A549 (cell line): ENCODE measurements at regions not wholly inside any gene's neighbourhood (a gene's known extent, or its start where the extent isn't known, plus 50 kb on each side); places are given as distances from the start of the nearest gene placed in this dataset.

Experiments used
- ATAC-seq, 2 experiments: fragments of 200-7000 bp in 1 of 2; fragments of >200 bp in 1 of 2; cut with Nextera tagmentation in 1 of 2; cut with Tn5 transposase in 1 of 2; 3 replicates each; pipeline versions ENCODE4 v1.8.0 to v1.9.1; 2018 to 2020; ENCODE audit warnings: mild to moderate bottlenecking in 1 of 2, moderate library complexity in 1 of 2
- CTCF ChIA-PET: fragments of 300-600 bp; sonication (Branson Sonifier 250); formaldehyde crosslinking; extraction: SDS; loops from one replicate; lab custom pipeline; 2021; ENCODE audit warnings: antibody characterized with exemption, inconsistent platforms; lab: Yijun Ruan, JAX
- POLR2A ChIA-PET: fragments of 350-600 bp; formaldehyde crosslinking; extraction: SDS; loops from one replicate; lab custom pipeline; 2021; ENCODE audit warnings: antibody characterized with exemption, inconsistent platforms; lab: Yijun Ruan, JAX
- DNase-seq, 2 experiments: peaks; one replicate each; pipeline versions ENCODE4 v3.0.0 to v3.0.0-alpha.2; 2011 to 2016; ENCODE audit warnings: low read depth in 1 of 2, low spot score in 1 of 2
- FAIRE-seq: peaks from 2 replicates; lab custom pipeline; 2011; peaks lifted over from hg19 to GRCh38; lab: Jason Lieb, UNC
- H3K27ac ChIP-seq, 2 experiments: fragments of >200 bp; sonication (Bioruptor Twin); formaldehyde crosslinking; 3 replicates each; pipeline ENCODE4 v1.5.1; 2016 to 2017
- H3K4me1 ChIP-seq: fragments of >200 bp; sonication (Bioruptor Twin); formaldehyde crosslinking; 3 replicates; pipeline ENCODE4 v1.6.1; 2016
- H3K4me2 ChIP-seq: fragments of >200 bp; sonication (Bioruptor Twin); formaldehyde crosslinking; 3 replicates; pipeline ENCODE4 v1.6.1; 2016
- H3K4me3 ChIP-seq: fragments of >200 bp; sonication (Bioruptor Twin); formaldehyde crosslinking; 3 replicates; pipeline ENCODE4 v1.5.1; 2016
- H3K9me3 ChIP-seq: fragments of >200 bp; sonication (Bioruptor Twin); formaldehyde crosslinking; 3 replicates; pipeline ENCODE4 v1.6.1; 2016
- CBX8 ChIP-seq: fragments of 200-600 bp; sonication (generic); IDR thresholded peaks from 2 replicates; pipeline ENCODE4 v1.6.1; 2016
- CEBPB ChIP-seq, 2 experiments: fragments of >200 bp in 1 of 2; sonication (Bioruptor Twin) in 1 of 2; formaldehyde crosslinking in 1 of 2; IDR thresholded peaks; 2 replicates each; pipeline ENCODE4 v1.6.1; 2012 to 2016
- CHD4 ChIP-seq: fragments of 200-600 bp; sonication (generic); IDR thresholded peaks from 2 replicates; pipeline ENCODE4 v1.6.1; 2016; ENCODE audit warnings: antibody characterized with exemption, mild to moderate bottlenecking, borderline replicate concordance
- EP300 ChIP-seq, 2 experiments: fragments of >200 bp; sonication (Bioruptor Twin); formaldehyde crosslinking; IDR thresholded peaks; 2 replicates in 1 of 2; 3 replicates in 1 of 2; pipeline ENCODE4 v1.6.1; 2016 to 2017
- ESRRA ChIP-seq: fragments of 150-350 bp; IDR thresholded peaks from 2 replicates; pipeline ENCODE4 v1.6.1; 2014; ENCODE audit warnings: mild to moderate bottlenecking, low read length, borderline replicate concordance
- FOSB ChIP-seq: fragments of 250-450 bp; sonication (Bioruptor Pico); IDR thresholded peaks from 2 replicates; pipeline ENCODE4 v1.5.0; 2020; ENCODE audit warnings: mild to moderate bottlenecking, moderate library complexity
- FOSL2 ChIP-seq, 2 experiments: fragments of 450-650 bp in 1 of 2; fragments of >200 bp in 1 of 2; sonication (Bioruptor Twin) in 1 of 2; formaldehyde crosslinking; IDR thresholded peaks; 2 replicates each; pipeline versions ENCODE4 v1.5.0 to v1.6.1; 2016 to 2020; ENCODE audit warnings: mild to moderate bottlenecking in 1 of 2, moderate library complexity in 1 of 2
- HDAC2 ChIP-seq: fragments of 200-600 bp; sonication (generic); IDR thresholded peaks from 2 replicates; pipeline ENCODE4 v1.6.1; 2016
- HOXB13 ChIP-seq: fragments of 250-450 bp; sonication (Bioruptor Pico); IDR thresholded peaks from 2 replicates; pipeline ENCODE4 v1.5.0; 2020; ENCODE audit warnings: low read depth, mild to moderate bottlenecking, moderate library complexity
- JUN ChIP-seq, 2 experiments: fragments of >200 bp; sonication (Bioruptor Twin); formaldehyde crosslinking; IDR thresholded peaks; 2 replicates in 1 of 2; 3 replicates in 1 of 2; pipeline ENCODE4 v1.6.1; 2016 to 2017
- MAFK ChIP-seq: fragments of 450-650 bp; IDR thresholded peaks from 2 replicates; pipeline ENCODE4 v1.6.1; 2014; ENCODE audit not compliant: partially characterized antibody
- MAZ ChIP-seq: fragments of 150-350 bp; IDR thresholded peaks from 2 replicates; pipeline ENCODE4 v1.6.1; 2014; ENCODE audit warnings: antibody characterized with exemption, low read depth, low read length, borderline replicate concordance
- NFE2L2 ChIP-seq: fragments of 150-350 bp; conservative IDR thresholded peaks from 2 replicates; pipeline ENCODE4 v1.6.1; 2014; ENCODE audit warnings: low read length
- PHF8 ChIP-seq: fragments of 200-600 bp; sonication (generic); IDR thresholded peaks from 2 replicates; pipeline ENCODE4 v1.6.1; 2016; ENCODE audit warnings: low read depth, mild to moderate bottlenecking, antibody characterized with exemption, moderate library complexity, borderline replicate concordance
- SMC3 ChIP-seq: fragments of >200 bp; sonication (Bioruptor Twin); formaldehyde crosslinking; IDR thresholded peaks from 3 replicates; pipeline ENCODE4 v1.6.1; 2018; ENCODE audit warnings: inconsistent platforms
- TFCP2L1 ChIP-seq: fragments of 250-450 bp; sonication (Bioruptor Pico); IDR thresholded peaks from 2 replicates; pipeline ENCODE4 v1.5.0; 2021; ENCODE audit warnings: mild to moderate bottlenecking
- ZFP36 ChIP-seq: fragments of 450-650 bp; IDR thresholded peaks from 2 replicates; pipeline ENCODE4 v1.6.1; 2014; ENCODE audit warnings: borderline replicate concordance; ENCODE audit not compliant: partially characterized antibody
- ZSCAN20 ChIP-seq: fragments of 250-450 bp; sonication (Bioruptor Pico); IDR thresholded peaks from 2 replicates; pipeline ENCODE4 v1.8.0; 2022; ENCODE audit warnings: mild to moderate bottlenecking, moderate library complexity
- WGBS: methylation state at CpG from one replicate; pipeline ENCODE4 v1.1.6; 2017; ENCODE audit errors: missing lambda C conversion rate; 5-methylcytosine and 5-hydroxymethylcytosine counted together
- TF ChIP-seq, protein P1 (sequence below): fragments of >200 bp; sonication (Bioruptor Twin); formaldehyde crosslinking; IDR thresholded peaks from 3 replicates; pipeline ENCODE4 v1.5.1; 2016
- TF ChIP-seq, protein P2 (sequence below): fragments of 200-600 bp; sonication (generic); IDR thresholded peaks from 2 replicates; pipeline ENCODE4 v1.6.1; 2016; ENCODE audit warnings: antibody characterized with exemption, mild to moderate bottlenecking, moderate library complexity
- TF ChIP-seq, protein P3 (sequence below): IDR thresholded peaks from 2 replicates; pipeline ENCODE4 v1.6.1; 2012; ENCODE audit warnings: low read depth, borderline replicate concordance

DNA sequence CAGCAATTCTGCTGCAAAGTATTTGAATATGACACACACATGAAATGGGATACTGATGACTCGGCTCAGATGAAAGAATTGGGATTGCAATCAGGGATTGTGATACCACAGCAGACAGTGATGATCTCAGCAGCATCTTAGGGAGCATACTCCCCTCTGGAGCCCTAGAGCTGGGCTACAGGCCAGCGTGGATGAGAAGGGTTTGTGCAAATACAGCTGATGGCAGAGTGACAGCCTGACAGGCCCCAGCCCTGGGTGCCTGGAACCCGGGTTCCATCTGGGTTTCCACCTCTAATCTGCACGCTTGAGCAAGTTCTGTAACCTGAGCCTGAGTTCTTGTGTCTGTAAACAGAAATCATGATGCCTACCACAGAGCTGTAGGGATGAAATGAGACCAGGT lies 418.0 kb downstream of the LRATD1 start (continued):
- TF ChIP-seq, protein P1, sequence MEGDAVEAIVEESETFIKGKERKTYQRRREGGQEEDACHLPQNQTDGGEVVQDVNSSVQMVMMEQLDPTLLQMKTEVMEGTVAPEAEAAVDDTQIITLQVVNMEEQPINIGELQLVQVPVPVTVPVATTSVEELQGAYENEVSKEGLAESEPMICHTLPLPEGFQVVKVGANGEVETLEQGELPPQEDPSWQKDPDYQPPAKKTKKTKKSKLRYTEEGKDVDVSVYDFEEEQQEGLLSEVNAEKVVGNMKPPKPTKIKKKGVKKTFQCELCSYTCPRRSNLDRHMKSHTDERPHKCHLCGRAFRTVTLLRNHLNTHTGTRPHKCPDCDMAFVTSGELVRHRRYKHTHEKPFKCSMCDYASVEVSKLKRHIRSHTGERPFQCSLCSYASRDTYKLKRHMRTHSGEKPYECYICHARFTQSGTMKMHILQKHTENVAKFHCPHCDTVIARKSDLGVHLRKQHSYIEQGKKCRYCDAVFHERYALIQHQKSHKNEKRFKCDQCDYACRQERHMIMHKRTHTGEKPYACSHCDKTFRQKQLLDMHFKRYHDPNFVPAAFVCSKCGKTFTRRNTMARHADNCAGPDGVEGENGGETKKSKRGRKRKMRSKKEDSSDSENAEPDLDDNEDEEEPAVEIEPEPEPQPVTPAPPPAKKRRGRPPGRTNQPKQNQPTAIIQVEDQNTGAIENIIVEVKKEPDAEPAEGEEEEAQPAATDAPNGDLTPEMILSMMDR, result no peak

DNA sequence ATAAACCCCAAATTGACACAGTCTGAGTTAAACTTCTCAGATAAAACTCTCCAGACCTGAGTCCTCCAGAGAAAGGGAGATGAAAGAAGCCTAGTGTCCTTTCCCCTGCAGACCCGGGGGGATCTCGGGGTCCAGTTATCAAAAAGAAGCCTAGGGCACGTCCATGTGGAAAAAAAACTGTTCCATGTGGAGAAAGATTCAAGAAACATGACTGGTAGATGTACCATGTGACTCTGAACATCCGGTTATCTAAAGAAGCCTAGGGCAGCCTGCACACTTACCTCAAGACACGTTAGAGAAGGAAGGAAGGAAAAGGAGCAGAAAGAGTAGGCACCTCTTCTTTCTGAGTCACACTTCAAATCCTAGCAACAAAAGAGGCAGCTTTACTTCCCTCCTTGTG lies 421.0 kb downstream of the LRATD1 start:
- H3K4me1 ChIP-seq, result no peaks in the 10 kb centered on the region
- no peak for ATAC-seq
- FAIRE-seq, result no peak
- no peak overlapping the region for H3K4me3 ChIP-seq
- H3K4me2 ChIP-seq, result no peak overlapping the region
- under 1% methylated on average over 5 of the region's 5 CpGs for WGBS
- no peak for DNase-seq
- POLR2A ChIA-PET, result no interaction called here
- CTCF ChIA-PET, result no interaction called here
- H3K27ac ChIP-seq, result no peak overlapping the region
- no peaks in the 10 kb centered on the region for H3K9me3 ChIP-seq
- TF ChIP-seq FOSL2 (IDR thresholded peaks at IDR 0.05), result no peak
- no peak for TF ChIP-seq FOSL2 (CRISPR knock-in tag; IDR thresholded peaks at IDR 0.05)
- TF ChIP-seq CHD4, result no peak
- TF ChIP-seq FOSB, result no peak
- TF ChIP-seq HOXB13 (CRISPR knock-in tag), result no peak
- TF ChIP-seq CBX8, result no peak
- no peak for TF ChIP-seq HDAC2
- TF ChIP-seq JUN (IDR thresholded peaks at IDR 0.05), result no peak
- no peak for TF ChIP-seq ZFP36
- TF ChIP-seq, protein P2, sequence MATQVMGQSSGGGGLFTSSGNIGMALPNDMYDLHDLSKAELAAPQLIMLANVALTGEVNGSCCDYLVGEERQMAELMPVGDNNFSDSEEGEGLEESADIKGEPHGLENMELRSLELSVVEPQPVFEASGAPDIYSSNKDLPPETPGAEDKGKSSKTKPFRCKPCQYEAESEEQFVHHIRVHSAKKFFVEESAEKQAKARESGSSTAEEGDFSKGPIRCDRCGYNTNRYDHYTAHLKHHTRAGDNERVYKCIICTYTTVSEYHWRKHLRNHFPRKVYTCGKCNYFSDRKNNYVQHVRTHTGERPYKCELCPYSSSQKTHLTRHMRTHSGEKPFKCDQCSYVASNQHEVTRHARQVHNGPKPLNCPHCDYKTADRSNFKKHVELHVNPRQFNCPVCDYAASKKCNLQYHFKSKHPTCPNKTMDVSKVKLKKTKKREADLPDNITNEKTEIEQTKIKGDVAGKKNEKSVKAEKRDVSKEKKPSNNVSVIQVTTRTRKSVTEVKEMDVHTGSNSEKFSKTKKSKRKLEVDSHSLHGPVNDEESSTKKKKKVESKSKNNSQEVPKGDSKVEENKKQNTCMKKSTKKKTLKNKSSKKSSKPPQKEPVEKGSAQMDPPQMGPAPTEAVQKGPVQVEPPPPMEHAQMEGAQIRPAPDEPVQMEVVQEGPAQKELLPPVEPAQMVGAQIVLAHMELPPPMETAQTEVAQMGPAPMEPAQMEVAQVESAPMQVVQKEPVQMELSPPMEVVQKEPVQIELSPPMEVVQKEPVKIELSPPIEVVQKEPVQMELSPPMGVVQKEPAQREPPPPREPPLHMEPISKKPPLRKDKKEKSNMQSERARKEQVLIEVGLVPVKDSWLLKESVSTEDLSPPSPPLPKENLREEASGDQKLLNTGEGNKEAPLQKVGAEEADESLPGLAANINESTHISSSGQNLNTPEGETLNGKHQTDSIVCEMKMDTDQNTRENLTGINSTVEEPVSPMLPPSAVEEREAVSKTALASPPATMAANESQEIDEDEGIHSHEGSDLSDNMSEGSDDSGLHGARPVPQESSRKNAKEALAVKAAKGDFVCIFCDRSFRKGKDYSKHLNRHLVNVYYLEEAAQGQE, result no peak
- TF ChIP-seq EP300 (IDR thresholded peaks at IDR 0.05), result no peak
- TF ChIP-seq NFE2L2, result no peak
- TF ChIP-seq SMC3, result no peak
- no peak for TF ChIP-seq MAFK
- TF ChIP-seq PHF8, result no peak
- TF ChIP-seq TFCP2L1 (CRISPR knock-in tag), result no peak
- TF ChIP-seq ESRRA, result no peak
- TF ChIP-seq MAZ, result no peak
- TF ChIP-seq, protein P3, sequence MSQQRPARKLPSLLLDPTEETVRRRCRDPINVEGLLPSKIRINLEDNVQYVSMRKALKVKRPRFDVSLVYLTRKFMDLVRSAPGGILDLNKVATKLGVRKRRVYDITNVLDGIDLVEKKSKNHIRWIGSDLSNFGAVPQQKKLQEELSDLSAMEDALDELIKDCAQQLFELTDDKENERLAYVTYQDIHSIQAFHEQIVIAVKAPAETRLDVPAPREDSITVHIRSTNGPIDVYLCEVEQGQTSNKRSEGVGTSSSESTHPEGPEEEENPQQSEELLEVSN, result no peak
- TF ChIP-seq CEBPB (IDR thresholded peaks at IDR 0.05), result no peak
- TF ChIP-seq ZSCAN20 (CRISPR knock-in tag), result no peak
